GM23338 (cell line): ENCODE measurements at regions not wholly inside any gene's neighbourhood (a gene's known extent, or its start where the extent isn't known, plus 50 kb on each side); places are given as distances from the start of the nearest gene placed in this dataset.

Experiments used
- ATAC-seq: fragments of 200-7000 bp; cut with Tn5 transposase; 3 replicates; pipeline ENCODE4 v1.9.1; 2020
- DNase-seq: peaks from one replicate; pipeline ENCODE4 v3.0.0-alpha.2; 2015; ENCODE audit warnings: low spot score
- H2AFZ ChIP-seq: fragments of 200-600 bp; sonication (generic); 2 replicates; pipeline ENCODE4 v1.8.0; 2016; ENCODE audit warnings: antibody characterized with exemption, mild to moderate bottlenecking, moderate library complexity
- H3F3A ChIP-seq: fragments of 200-600 bp; sonication (generic); replicated peaks from 2 replicates; pipeline ENCODE4 v1.8.0; 2017; ENCODE audit warnings: antibody characterized with exemption, mixed run types, low read depth
- H3K27ac ChIP-seq: fragments of 200-600 bp; sonication (generic); 2 replicates; pipeline ENCODE4 v1.6.1; 2016; ENCODE audit warnings: low read depth
- H3K27me3 ChIP-seq: fragments of 200-600 bp; sonication (generic); 2 replicates; pipeline ENCODE4 v1.8.0; 2016; ENCODE audit warnings: mild to moderate bottlenecking, mixed run types, moderate library complexity; ENCODE audit not compliant: insufficient read depth
- H3K36me3 ChIP-seq: fragments of 200-600 bp; sonication (generic); 2 replicates; pipeline ENCODE4 v1.8.0; 2016; ENCODE audit warnings: mild to moderate bottlenecking; ENCODE audit not compliant: insufficient read depth
- H3K4me1 ChIP-seq: fragments of 200-600 bp; sonication (generic); 2 replicates; pipeline ENCODE4 v1.8.0; 2016; ENCODE audit warnings: mild to moderate bottlenecking, moderate library complexity; ENCODE audit not compliant: insufficient read depth
- H3K4me2 ChIP-seq: fragments of 200-600 bp; sonication (generic); 2 replicates; pipeline ENCODE4 v1.7.1; 2017; ENCODE audit warnings: mixed run types
- H3K4me3 ChIP-seq: fragments of 200-600 bp; sonication (generic); 2 replicates; pipeline ENCODE4 v1.6.1; 2016; ENCODE audit warnings: mixed run types
- H3K79me2 ChIP-seq: fragments of 200-600 bp; sonication (generic); replicated peaks from 2 replicates; pipeline ENCODE4 v1.8.0; 2017; ENCODE audit warnings: mild to moderate bottlenecking; ENCODE audit not compliant: insufficient read depth
- H3K9me2 ChIP-seq: fragments of 200-600 bp; sonication (generic); 2 replicates; pipeline ENCODE4 v1.8.0; 2017; ENCODE audit not compliant: insufficient read depth
- H4K20me1 ChIP-seq: fragments of 200-600 bp; sonication (generic); replicated peaks from 2 replicates; pipeline ENCODE4 v1.8.0; 2017; ENCODE audit warnings: mild to moderate bottlenecking; ENCODE audit not compliant: insufficient read depth
- H3K27ac Mint-ChIP-seq: 2 replicates; pipeline ENCODE4 v1.8.0; 2020; ENCODE audit warnings: inconsistent platforms, mild to moderate bottlenecking, moderate library complexity, mixed read lengths
- H3K27me3 Mint-ChIP-seq: 3 replicates; pipeline ENCODE4 v1.8.0; 2022; ENCODE audit warnings: low read depth, mild to moderate bottlenecking, moderate library complexity, mixed read lengths, inconsistent platforms; ENCODE audit not compliant: insufficient read depth, poor library complexity
- H3K36me3 Mint-ChIP-seq: 3 replicates; pipeline ENCODE4 v1.8.0; 2021; ENCODE audit warnings: low read depth, mild to moderate bottlenecking, inconsistent platforms, moderate library complexity, mixed read lengths
- H3K4me1 Mint-ChIP-seq: 3 replicates; pipeline ENCODE4 v1.8.0; 2020; ENCODE audit warnings: mild to moderate bottlenecking, inconsistent platforms, mixed read lengths
- H3K4me3 Mint-ChIP-seq: 3 replicates; pipeline ENCODE4 v1.8.0; 2021; ENCODE audit warnings: moderate library complexity, mild to moderate bottlenecking, inconsistent platforms, mixed read lengths
- H3K9me3 Mint-ChIP-seq: 3 replicates; pipeline ENCODE4 v1.8.0; 2020; ENCODE audit warnings: moderate library complexity, mild to moderate bottlenecking, inconsistent platforms, mixed read lengths
- CREB1 ChIP-seq: fragments of 250-450 bp; sonication (Bioruptor Pico); IDR thresholded peaks from 2 replicates; pipeline ENCODE4 v1.5.0; 2020; ENCODE audit warnings: low read depth, mild to moderate bottlenecking, moderate library complexity
- CTCF ChIP-seq, 2 experiments: fragments of 200-600 bp in 1 of 2; sonication (generic) in 1 of 2; conservative IDR thresholded peaks; 2 replicates each; pipeline versions ENCODE4 v1.5.1 to v1.6.1; 2016 to 2017; ENCODE audit warnings: antibody characterized with exemption in 2 of 2, low read depth in 2 of 2, mild to moderate bottlenecking in 2 of 2, moderate library complexity in 1 of 2
- ETS1 ChIP-seq: IDR thresholded peaks from 2 replicates; pipeline ENCODE4 v1.6.1; 2016; ENCODE audit warnings: antibody characterized with exemption
- EZH2 ChIP-seq: fragments of 200-600 bp; sonication (generic); IDR thresholded peaks from one replicate; pipeline ENCODE4 v1.8.0; 2017; ENCODE audit warnings: antibody characterized with exemption, mild to moderate bottlenecking, low read depth; ENCODE audit not compliant: unreplicated experiment
- EZH2phosphoT487 ChIP-seq: fragments of 200-600 bp; sonication (generic); IDR thresholded peaks from one replicate; pipeline ENCODE4 v1.8.1; 2018; ENCODE audit warnings: antibody characterized with exemption; ENCODE audit not compliant: unreplicated experiment
- JUNB ChIP-seq: IDR thresholded peaks from one replicate; pipeline ENCODE4 v1.6.1; 2016; ENCODE audit warnings: antibody characterized with exemption; ENCODE audit not compliant: unreplicated experiment
- NANOG ChIP-seq: IDR thresholded peaks from 2 replicates; pipeline ENCODE4 v1.6.1; 2016; ENCODE audit warnings: antibody characterized with exemption, borderline replicate concordance
- POLR2AphosphoS5 ChIP-seq: IDR thresholded peaks from 2 replicates; pipeline ENCODE4 v1.6.1; 2016; ENCODE audit warnings: antibody characterized with exemption, low read depth
- REST ChIP-seq: IDR thresholded peaks from one replicate; pipeline ENCODE4 v1.6.1; 2018; ENCODE audit warnings: antibody characterized with exemption; ENCODE audit not compliant: unreplicated experiment
- STAT1 ChIP-seq: IDR thresholded peaks from one replicate; pipeline ENCODE4 v1.6.1; 2016; ENCODE audit warnings: antibody characterized with exemption; ENCODE audit not compliant: unreplicated experiment
- ZNF114 ChIP-seq: fragments of 250-450 bp; sonication (Bioruptor Pico); IDR thresholded peaks from 2 replicates; pipeline ENCODE4 v1.5.0; 2020; ENCODE audit warnings: mild to moderate bottlenecking, moderate library complexity
- ZNF331 ChIP-seq: fragments of 250-450 bp; sonication (Bioruptor Pico); IDR thresholded peaks from 2 replicates; pipeline ENCODE4 v1.5.0; 2020; ENCODE audit warnings: low read depth, mild to moderate bottlenecking, moderate library complexity
- ZNF462 ChIP-seq: fragments of 250-450 bp; sonication (Bioruptor Pico); IDR thresholded peaks from 2 replicates; pipeline ENCODE4 v1.5.0; 2020; ENCODE audit warnings: mild to moderate bottlenecking, moderate library complexity

GRCh38 chr5:8213701-8214240, 344.8 kb downstream of the MTRR start:
- Mint-ChIP-seq H3K27ac (no peak overlapping the region), H3K4me1 (no peaks in the 10 kb centered on the region), H3K36me3 (no peaks in the 10 kb centered on the region), H3K27me3 (no peaks in the 10 kb centered on the region), H3K9me3 (no peaks in the 10 kb centered on the region), H3K4me3 (no peak overlapping the region)
- Histone ChIP-seq H3K4me3 (no peak overlapping the region), H2AFZ (no peak overlapping the region), H3K4me1 (no peaks in the 10 kb centered on the region), H3K79me2 (no peaks in the 10 kb centered on the region), H3K9me2 (0 out of 2 replicates have a peak, but pooled peaks cover 10% of the 10 kb centered on the region), H4K20me1 (no peaks in the 10 kb centered on the region), H3K27me3 (no peaks in the 10 kb centered on the region), H3K36me3 (no peaks in the 10 kb centered on the region), H3F3A (no peaks in the 10 kb centered on the region), H3K4me2 (no peak overlapping the region), H3K27ac (no peak overlapping the region)
- ATAC-seq (no peak), DNase-seq (no peak)
- TF ChIP-seq REST (no peak), ZNF114 (CRISPR knock-in tag) (no peak), JUNB (no peak), ZNF331 (CRISPR knock-in tag) (no peak), EZH2phosphoT487 (no peak), NANOG (no peak), EZH2 (no peak), CREB1 (CRISPR knock-in tag) (no peak), ZNF462 (CRISPR knock-in tag) (no peak), ETS1 (no peak), CTCF (conservative IDR thresholded peaks at IDR 0.05; ENCODE audit: low read depth in 2 of 2) (no peak), STAT1 (no peak), POLR2AphosphoS5 (no peak)
